RPMI8226 (cell line): ENCODE measurements at regions not wholly inside any gene's neighbourhood (a gene's known extent, or its start where the extent isn't known, plus 50 kb on each side); places are given as distances from the start of the nearest gene placed in this dataset.

ENCODE experiments used
- DNase-seq: peaks from one replicate; pipeline ENCODE4 v3.0.0-alpha.2; 2015

- no peak for DNase-seq
Measured at GRCh38 chr5:54740141-54740540, 222.6 kb downstream of the SNX18 start.

- no peak for DNase-seq
Measured at GRCh38 chr5:54739371-54739770, 221.8 kb downstream of the SNX18 start.

DNA sequence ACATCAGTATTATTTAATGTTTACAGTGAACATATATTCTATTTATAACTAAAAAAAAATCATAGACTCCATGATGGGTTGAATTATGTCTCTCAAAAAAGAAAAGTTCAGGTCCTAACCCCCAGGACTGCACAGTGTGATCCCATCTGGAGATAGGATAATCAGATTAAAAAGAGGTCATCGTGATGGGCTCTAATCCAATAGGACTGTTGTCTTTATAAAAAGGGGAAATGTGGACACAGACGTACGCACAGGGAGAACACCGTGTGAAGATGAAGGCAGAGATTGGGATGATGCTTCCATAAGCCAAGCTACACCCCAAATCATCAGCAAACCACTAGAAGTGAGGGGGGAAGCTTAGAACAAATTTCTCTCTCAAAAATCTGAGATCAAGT is 221.4 kb downstream of the SNX18 start:
- no peak for DNase-seq

GRCh38 chr5:54738118-54738972 is 220.8 kb downstream of the SNX18 start:
- DNase-seq = peak; percentile 61

- DNase-seq = no peak
Measured at GRCh38 chr5:54736003-54736797, 218.6 kb downstream of the SNX18 start.

DNA sequence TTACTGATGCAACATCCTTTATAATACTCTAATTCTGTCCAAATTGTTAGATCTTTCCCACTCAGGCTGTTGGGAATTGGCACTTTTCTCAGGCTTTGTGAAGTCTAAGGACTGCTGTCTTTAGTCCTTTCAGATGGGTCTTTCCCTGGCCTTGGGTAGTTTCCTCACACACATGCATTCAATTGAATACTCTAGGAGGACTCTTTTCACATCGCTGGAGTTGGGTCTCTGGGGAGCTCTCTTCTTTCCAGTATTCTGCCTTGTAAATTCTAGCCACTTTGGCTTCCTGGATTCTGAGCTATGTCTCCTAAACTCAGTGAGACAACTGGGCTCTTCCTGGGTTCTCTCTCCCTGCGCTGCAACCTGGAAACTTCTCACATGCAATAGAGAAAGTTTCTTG is 215.5 kb downstream of the SNX18 start:
- no peak for DNase-seq

- DNase-seq = no peak
Measured at GRCh38 chr5:54732108-54732507, 214.5 kb downstream of the SNX18 start.

- DNase-seq = no peak
Measured at GRCh38 chr5:54728588-54728915, 211.0 kb downstream of the SNX18 start.

GRCh38 chr5:54727874-54728587 is 210.5 kb downstream of the SNX18 start:
- DNase-seq = no peak

DNA sequence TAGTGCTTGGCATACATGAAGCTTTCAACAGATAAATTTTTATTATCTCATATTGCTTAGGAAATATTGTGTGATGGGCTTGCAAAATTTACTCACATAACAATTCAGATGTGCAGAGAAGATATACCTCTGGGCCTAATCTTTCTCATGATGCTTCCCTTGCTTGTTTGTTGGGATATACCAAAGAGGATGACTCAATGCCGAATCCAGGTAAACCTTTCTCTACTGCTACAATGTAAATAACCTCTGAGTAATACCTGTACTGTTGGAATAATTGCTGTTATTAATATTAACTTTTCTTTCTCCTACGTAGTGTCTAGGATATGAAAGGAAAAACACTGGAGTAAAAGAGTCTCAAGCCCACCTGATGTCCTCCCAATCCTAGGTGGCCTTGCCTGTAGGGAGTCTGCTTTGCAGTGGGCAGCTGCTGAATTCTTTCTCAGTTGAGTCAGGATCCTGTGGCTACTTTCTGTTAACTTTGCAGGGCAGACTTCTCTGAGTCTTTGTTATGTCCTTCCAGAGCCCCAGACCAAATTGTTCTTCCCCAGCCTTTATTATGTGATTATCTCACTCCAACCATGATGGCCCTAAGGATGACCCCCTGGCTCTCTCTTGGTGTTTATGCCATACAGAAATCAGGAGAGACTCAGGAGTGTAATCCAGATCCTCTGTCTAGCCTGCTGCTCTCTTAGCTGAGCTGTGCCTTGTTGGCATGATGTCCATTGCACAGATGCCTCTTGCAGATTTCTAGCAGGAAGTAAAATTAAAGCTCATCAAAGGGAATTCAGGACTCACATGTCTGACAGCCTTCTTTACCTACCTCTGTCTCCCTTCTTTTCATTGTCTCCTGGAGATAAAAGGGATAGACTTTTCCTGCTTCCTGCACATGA is 208.1 kb downstream of the SNX18 start:
- DNase-seq = no peak

- no peak for DNase-seq
Measured at GRCh38 chr5:54722846-54723433, 205.4 kb downstream of the SNX18 start.

DNA sequence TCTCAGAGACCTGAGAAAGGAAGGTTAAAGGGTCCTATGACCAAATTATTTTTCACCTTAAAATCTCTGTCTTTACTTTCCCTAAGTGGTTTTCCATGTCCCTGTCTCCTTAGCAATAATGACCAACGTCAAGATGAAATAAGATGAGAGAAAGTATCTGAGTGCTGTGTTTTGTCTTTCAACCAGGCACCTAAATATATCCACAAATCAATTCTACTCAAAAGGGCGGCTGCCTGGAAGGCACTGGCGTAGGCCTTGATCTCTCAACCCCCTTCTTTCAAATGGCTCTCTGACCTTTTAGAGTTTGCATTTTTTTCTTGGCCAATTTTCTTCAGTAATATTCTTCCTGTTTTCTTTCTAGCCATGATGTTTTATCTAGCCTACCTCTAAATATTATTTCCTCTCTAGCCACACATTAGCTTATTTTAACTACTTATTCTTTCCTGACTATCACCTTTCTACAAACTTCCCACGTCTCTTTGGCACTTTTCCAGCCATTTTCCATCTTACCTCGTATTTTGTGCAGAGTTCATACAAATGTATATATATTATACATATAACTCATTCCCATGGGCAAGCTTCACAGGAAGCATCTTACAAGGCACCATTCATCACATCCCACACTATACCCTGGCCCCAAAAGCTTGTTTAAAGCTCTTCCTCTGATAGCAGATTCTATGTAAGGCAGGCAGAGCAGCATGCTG is 204.5 kb downstream of the SNX18 start:
- DNase-seq = no peak

- no peak for DNase-seq
Measured at GRCh38 chr5:54721116-54721515, 203.6 kb downstream of the SNX18 start.

GRCh38 chr5:54720341-54720740 is 202.8 kb downstream of the SNX18 start:
- no peak for DNase-seq

GRCh38 chr5:54719384-54720283 is 202.1 kb downstream of the SNX18 start:
- peak; percentile 23 for DNase-seq

GRCh38 chr5:54718656-54719055 is 201.1 kb downstream of the SNX18 start:
- DNase-seq = no peak

DNA sequence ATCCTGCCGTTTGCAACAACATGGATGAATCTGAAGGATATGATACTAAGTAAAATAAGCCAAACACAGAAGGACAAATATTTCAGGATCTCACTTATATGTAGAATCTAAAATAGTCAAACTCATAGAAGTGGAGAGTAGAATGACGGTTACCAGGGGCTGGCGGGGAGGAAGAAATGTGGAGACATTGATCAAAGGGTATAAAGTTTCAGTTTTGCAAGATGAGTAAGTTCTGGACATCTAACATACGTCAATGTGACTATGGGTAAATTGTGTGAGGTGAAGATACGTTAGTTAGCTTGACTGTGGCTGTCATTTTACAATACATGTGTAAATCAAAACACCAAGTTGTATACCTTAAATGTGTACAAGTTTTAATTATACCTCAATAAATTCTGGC is 200.3 kb downstream of the SNX18 start:
- no peak for DNase-seq

GRCh38 chr5:54717459-54717858 is 199.9 kb downstream of the SNX18 start:
- DNase-seq = no peak

GRCh38 chr5:54713923-54714581 is 196.5 kb downstream of the SNX18 start:
- no peak for DNase-seq

GRCh38 chr5:54709096-54709495 is 191.5 kb downstream of the SNX18 start:
- DNase-seq = no peak
